Adrenal gland (tissue), 5 donors: ENCODE measurements at regions not wholly inside any gene's neighbourhood (a gene's known extent, or its start where the extent isn't known, plus 50 kb on each side); places are given as distances from the start of the nearest gene placed in this dataset.

ENCODE experiments used
- POLR2A ChIP-seq, 2 donors: fragments of 450-650 bp; IDR thresholded peaks; one replicate each; pipeline ENCODE4 v1.6.1; 2017; ENCODE audit warnings: antibody characterized with exemption in 2 of 2, mild to moderate bottlenecking in 2 of 2, moderate library complexity in 1 of 2
- TF ChIP-seq, protein P1 (sequence below), 6 experiments: fragments of 450-650 bp in 4 of 6; fragments of 200-600 bp in 2 of 6; sonication (generic) in 1 of 6; IDR thresholded peaks; 1 replicate in 5 of 6; 2 replicates in 1 of 6; pipeline versions ENCODE4 v1.5.1 to v1.8.0; 2016 to 2021; ENCODE audit warnings: antibody characterized with exemption in 6 of 6, mild to moderate bottlenecking in 2 of 6, moderate library complexity in 1 of 6
- donor health status: DM: no; HTN: no; CAD: no.

DNA sequence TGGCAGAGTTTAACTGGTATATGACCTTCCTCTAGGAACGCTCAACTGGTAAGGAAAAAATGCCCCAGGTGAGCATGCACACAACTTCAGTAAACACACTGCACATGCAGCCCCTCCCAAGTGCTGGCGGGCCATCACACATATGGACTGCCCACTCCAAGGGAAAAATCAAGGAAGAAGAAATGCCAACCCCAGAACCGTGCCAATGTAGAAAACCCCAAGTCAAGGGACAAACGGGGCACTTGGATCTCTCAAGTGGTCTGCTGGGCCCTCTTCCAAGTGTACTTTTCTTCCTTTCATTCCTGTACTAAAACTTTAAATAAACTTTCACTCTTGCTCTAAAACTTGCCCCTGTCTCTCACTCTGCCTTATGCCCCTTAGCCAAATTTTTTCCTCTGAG is 76.4 kb upstream of the ACVR1 start:
- TF ChIP-seq, protein P1, sequence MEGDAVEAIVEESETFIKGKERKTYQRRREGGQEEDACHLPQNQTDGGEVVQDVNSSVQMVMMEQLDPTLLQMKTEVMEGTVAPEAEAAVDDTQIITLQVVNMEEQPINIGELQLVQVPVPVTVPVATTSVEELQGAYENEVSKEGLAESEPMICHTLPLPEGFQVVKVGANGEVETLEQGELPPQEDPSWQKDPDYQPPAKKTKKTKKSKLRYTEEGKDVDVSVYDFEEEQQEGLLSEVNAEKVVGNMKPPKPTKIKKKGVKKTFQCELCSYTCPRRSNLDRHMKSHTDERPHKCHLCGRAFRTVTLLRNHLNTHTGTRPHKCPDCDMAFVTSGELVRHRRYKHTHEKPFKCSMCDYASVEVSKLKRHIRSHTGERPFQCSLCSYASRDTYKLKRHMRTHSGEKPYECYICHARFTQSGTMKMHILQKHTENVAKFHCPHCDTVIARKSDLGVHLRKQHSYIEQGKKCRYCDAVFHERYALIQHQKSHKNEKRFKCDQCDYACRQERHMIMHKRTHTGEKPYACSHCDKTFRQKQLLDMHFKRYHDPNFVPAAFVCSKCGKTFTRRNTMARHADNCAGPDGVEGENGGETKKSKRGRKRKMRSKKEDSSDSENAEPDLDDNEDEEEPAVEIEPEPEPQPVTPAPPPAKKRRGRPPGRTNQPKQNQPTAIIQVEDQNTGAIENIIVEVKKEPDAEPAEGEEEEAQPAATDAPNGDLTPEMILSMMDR (IDR thresholded peaks at IDR 0.05) = no peak
- TF ChIP-seq POLR2A (IDR thresholded peaks at IDR 0.05) = no peak
